ENCODE measurements at regions not wholly inside any gene's neighbourhood (a gene's known extent, or its start where the extent isn't known, plus 50 kb on each side); places are given as distances from the start of the nearest gene placed in this dataset.

GRCh38 chr6:153698637-153699036, 340.4 kb upstream of the OPRM1 start:
- H3K4me3 ChIP-seq (ENCODE audit: control insufficient read depth in 2 of 3, extremely low read depth in 1 of 3, insufficient read depth in 2 of 3, low read depth in 1 of 3, low read length in 3 of 3): no peak overlapping the region
- no peak overlapping the region for H3K4me2 ChIP-seq (ENCODE audit: control insufficient read depth, extremely low read depth, insufficient read depth, low read depth, low read length)
- H3K9me1 ChIP-seq (ENCODE audit: control insufficient read depth, extremely low read depth, insufficient read depth, low read length): no peaks in the 10 kb centered on the region
- peaks cover 2% of the 10 kb centered on the region for H3K9me3 ChIP-seq (ENCODE audit: control insufficient read depth, low read depth, low read length)
- no peak for DNase-seq (ENCODE audit: low read depth, low spot score)
- no peaks in the 10 kb centered on the region for H4K20me1 ChIP-seq (ENCODE audit: control insufficient read depth, extremely low read depth, insufficient read depth, low read length)
- H3K27ac ChIP-seq (ENCODE audit: control insufficient read depth, insufficient read depth, low read length): no peak overlapping the region
- no peak overlapping the region for H2AFZ ChIP-seq (ENCODE audit: control insufficient read depth, low read length)
- H3K9ac ChIP-seq (ENCODE audit: control insufficient read depth, extremely low read depth, insufficient read depth, low read length): no peak overlapping the region
- H3K27me3 ChIP-seq (ENCODE audit: control insufficient read depth, extremely low read depth, insufficient read depth, low read length): no peaks in the 10 kb centered on the region
- H3K79me2 ChIP-seq (ENCODE audit: control insufficient read depth, insufficient read depth, low read length): no peaks in the 10 kb centered on the region
- FAIRE-seq: no peak
- dilution Hi-C loops (cut with MboI; ENCODE audit: extremely low pct_ligation_motif_present, low sequenced_read_pairs): no loop called here
- TF ChIP-seq, protein P1, sequence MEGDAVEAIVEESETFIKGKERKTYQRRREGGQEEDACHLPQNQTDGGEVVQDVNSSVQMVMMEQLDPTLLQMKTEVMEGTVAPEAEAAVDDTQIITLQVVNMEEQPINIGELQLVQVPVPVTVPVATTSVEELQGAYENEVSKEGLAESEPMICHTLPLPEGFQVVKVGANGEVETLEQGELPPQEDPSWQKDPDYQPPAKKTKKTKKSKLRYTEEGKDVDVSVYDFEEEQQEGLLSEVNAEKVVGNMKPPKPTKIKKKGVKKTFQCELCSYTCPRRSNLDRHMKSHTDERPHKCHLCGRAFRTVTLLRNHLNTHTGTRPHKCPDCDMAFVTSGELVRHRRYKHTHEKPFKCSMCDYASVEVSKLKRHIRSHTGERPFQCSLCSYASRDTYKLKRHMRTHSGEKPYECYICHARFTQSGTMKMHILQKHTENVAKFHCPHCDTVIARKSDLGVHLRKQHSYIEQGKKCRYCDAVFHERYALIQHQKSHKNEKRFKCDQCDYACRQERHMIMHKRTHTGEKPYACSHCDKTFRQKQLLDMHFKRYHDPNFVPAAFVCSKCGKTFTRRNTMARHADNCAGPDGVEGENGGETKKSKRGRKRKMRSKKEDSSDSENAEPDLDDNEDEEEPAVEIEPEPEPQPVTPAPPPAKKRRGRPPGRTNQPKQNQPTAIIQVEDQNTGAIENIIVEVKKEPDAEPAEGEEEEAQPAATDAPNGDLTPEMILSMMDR (optimal IDR thresholded peaks at IDR 0.05 in 1 of 3, IDR thresholded peaks at IDR 0.05 in 1 of 3, conservative IDR thresholded peaks at IDR 0.05 in 1 of 3; ENCODE audit: extremely low read depth in 1 of 3, insufficient read depth in 2 of 3, low read length in 3 of 3): no peak
- TF ChIP-seq EZH2 (IDR thresholded peaks at IDR 0.05; ENCODE audit: low read length): no peak
- H3K36me3 ChIP-seq (ENCODE audit: control insufficient read depth in 2 of 2, extremely low read depth in 1 of 2, insufficient read depth in 2 of 2, low read length in 2 of 2): no peaks in the 10 kb centered on the region
- H3K4me1 ChIP-seq (ENCODE audit: control insufficient read depth, extremely low read depth, insufficient read depth, low read length): no peaks in the 10 kb centered on the region

DNA sequence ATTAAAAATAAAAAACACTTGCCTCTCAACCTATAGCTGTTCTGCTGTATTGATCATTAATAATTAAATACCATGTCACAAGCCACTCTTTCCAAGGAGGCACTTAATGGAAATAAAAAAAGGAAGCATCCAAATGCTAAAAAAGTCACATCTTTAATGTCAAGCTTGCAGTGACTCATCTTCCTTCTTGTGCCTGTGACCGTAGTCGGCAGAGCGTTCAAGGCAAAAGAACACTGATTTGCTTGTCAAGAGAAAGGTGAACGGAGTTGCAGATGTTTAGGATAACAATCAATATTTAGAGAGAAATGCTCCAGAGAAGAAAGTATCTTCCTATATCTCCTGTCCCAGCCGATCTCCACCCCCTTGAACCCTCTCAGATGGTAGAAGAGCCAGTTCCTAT, 341.0 kb upstream of the OPRM1 start:
- FAIRE-seq (no peak), DNase-seq (ENCODE audit: low read depth, low spot score) (no peak)
- no peaks in the 10 kb centered on the region for H3K9me1 ChIP-seq (ENCODE audit: control insufficient read depth, extremely low read depth, insufficient read depth, low read length)
- no peaks in the 10 kb centered on the region for H3K4me1 ChIP-seq (ENCODE audit: control insufficient read depth, extremely low read depth, insufficient read depth, low read length)
- H2AFZ ChIP-seq (ENCODE audit: control insufficient read depth, low read length): no peak overlapping the region
- no peak overlapping the region for H3K4me2 ChIP-seq (ENCODE audit: control insufficient read depth, extremely low read depth, insufficient read depth, low read depth, low read length)
- H3K27me3 ChIP-seq (ENCODE audit: control insufficient read depth, extremely low read depth, insufficient read depth, low read length): no peaks in the 10 kb centered on the region
- H3K9ac ChIP-seq (ENCODE audit: control insufficient read depth, extremely low read depth, insufficient read depth, low read length): no peak overlapping the region
- H3K9me3 ChIP-seq (ENCODE audit: control insufficient read depth, low read depth, low read length): peaks cover 2% of the 10 kb centered on the region
- no peaks in the 10 kb centered on the region for H3K79me2 ChIP-seq (ENCODE audit: control insufficient read depth, insufficient read depth, low read length)
- H4K20me1 ChIP-seq (ENCODE audit: control insufficient read depth, extremely low read depth, insufficient read depth, low read length): no peaks in the 10 kb centered on the region
- H3K4me3 ChIP-seq (ENCODE audit: control insufficient read depth in 2 of 3, extremely low read depth in 1 of 3, insufficient read depth in 2 of 3, low read depth in 1 of 3, low read length in 3 of 3): no peak overlapping the region
- dilution Hi-C loops (cut with MboI; ENCODE audit: extremely low pct_ligation_motif_present, low sequenced_read_pairs): no loop called here
- TF ChIP-seq EZH2 (IDR thresholded peaks at IDR 0.05; ENCODE audit: low read length): no peak
- TF ChIP-seq, protein P1 (optimal IDR thresholded peaks at IDR 0.05 in 1 of 3, IDR thresholded peaks at IDR 0.05 in 1 of 3, conservative IDR thresholded peaks at IDR 0.05 in 1 of 3; ENCODE audit: extremely low read depth in 1 of 3, insufficient read depth in 2 of 3, low read length in 3 of 3): no peak
- H3K27ac ChIP-seq (ENCODE audit: control insufficient read depth, insufficient read depth, low read length): no peak overlapping the region
- H3K36me3 ChIP-seq (ENCODE audit: control insufficient read depth in 2 of 2, extremely low read depth in 1 of 2, insufficient read depth in 2 of 2, low read length in 2 of 2): no peaks in the 10 kb centered on the region

Data from keratinocyte (primary cell).